Tibial artery (tissue), 4 donors: ENCODE measurements at regions not wholly inside any gene's neighbourhood (a gene's known extent, or its start where the extent isn't known, plus 50 kb on each side); places are given as distances from the start of the nearest gene placed in this dataset.

Source experiments
- DNase-seq, 2 donors: peaks; one replicate each; pipeline ENCODE4 v3.0.0-alpha.2; 2019
- H3K27ac ChIP-seq, 2 donors: fragments of 200-600 bp; sonication (generic) in 1 of 2; 1 replicate in 1 of 2; 2 replicates in 1 of 2; pipeline ENCODE4 v1.5.1; 2018 to 2019; ENCODE audit warnings: mild to moderate bottlenecking in 1 of 2
- H3K27me3 ChIP-seq, 2 donors: fragments of 200-600 bp; sonication (generic) in 1 of 2; one replicate each; pipeline versions ENCODE4 v1.5.1 to v1.6.0; 2016 to 2019
- H3K36me3 ChIP-seq, 3 donors: fragments of 200-600 bp; sonication (generic) in 2 of 3; one replicate each; pipeline ENCODE4 v1.5.1; 2016 to 2019; ENCODE audit warnings: mild to moderate bottlenecking in 2 of 3
- H3K4me1 ChIP-seq, 4 donors: fragments of 200-600 bp; sonication (generic) in 2 of 4; 1 replicate in 3 of 4; 2 replicates in 1 of 4; pipeline ENCODE4 v1.5.1; 2016 to 2019
- H3K4me3 ChIP-seq, 2 donors: fragments of 200-600 bp; sonication (generic) in 1 of 2; 1 replicate in 1 of 2; 2 replicates in 1 of 2; pipeline ENCODE4 v1.5.1; 2018 to 2019; ENCODE audit warnings: mild to moderate bottlenecking in 2 of 2
- H3K9me3 ChIP-seq, 3 donors: fragments of 200-600 bp; sonication (generic) in 1 of 3; one replicate each; pipeline ENCODE4 v1.5.1; 2016 to 2019
- CTCF ChIP-seq, 2 experiments: fragments of 200-600 bp in 1 of 2; fragments of 450-650 bp in 1 of 2; IDR thresholded peaks; one replicate each; pipeline ENCODE4 v1.5.1; 2017 to 2019; ENCODE audit warnings: antibody characterized with exemption in 2 of 2, mild to moderate bottlenecking in 1 of 2, moderate library complexity in 1 of 2
- intact Hi-C: fragments of 100-400 bp; cut with DNase I; formaldehyde crosslinking; loops from one replicate; pipeline ENCODE4 v1.15.0; 2023; ENCODE audit warnings: low total_unique reads

GRCh38 chr18:72922895-72923294 is 55.1 kb upstream of the NETO1 start:
- H3K9me3 ChIP-seq = peaks cover 0 to 5% (median 0%) of the 10 kb centered on the region in 3 donors
- no peak overlapping the region for H3K27ac ChIP-seq
- H3K27me3 ChIP-seq = no peaks in the 10 kb centered on the region
- intact Hi-C loops = loop anchor here (10.0 kb wide), 1 partner anchor 58 kb away; the partner anchor contains the start of gene NETO1
- no peak overlapping the region for H3K4me3 ChIP-seq
- TF ChIP-seq CTCF (IDR thresholded peaks at IDR 0.05) = no peak
- no peaks in the 10 kb centered on the region for H3K4me1 ChIP-seq
- no peaks in the 10 kb centered on the region for H3K36me3 ChIP-seq
- DNase-seq = no peak
